ENCODE measurements at regions not wholly inside any gene's neighbourhood (a gene's known extent, or its start where the extent isn't known, plus 50 kb on each side); places are given as distances from the start of the nearest gene placed in this dataset.

GRCh38 chr16:6603780-6604325, 728.8 kb upstream of the RBFOX1 start:
- CTCF ChIA-PET, result no interaction called here
- no peak for DNase-seq (ENCODE audit: extremely low spot score)
- POLR2A ChIA-PET, result no interaction called here
- TF ChIP-seq, protein P1, sequence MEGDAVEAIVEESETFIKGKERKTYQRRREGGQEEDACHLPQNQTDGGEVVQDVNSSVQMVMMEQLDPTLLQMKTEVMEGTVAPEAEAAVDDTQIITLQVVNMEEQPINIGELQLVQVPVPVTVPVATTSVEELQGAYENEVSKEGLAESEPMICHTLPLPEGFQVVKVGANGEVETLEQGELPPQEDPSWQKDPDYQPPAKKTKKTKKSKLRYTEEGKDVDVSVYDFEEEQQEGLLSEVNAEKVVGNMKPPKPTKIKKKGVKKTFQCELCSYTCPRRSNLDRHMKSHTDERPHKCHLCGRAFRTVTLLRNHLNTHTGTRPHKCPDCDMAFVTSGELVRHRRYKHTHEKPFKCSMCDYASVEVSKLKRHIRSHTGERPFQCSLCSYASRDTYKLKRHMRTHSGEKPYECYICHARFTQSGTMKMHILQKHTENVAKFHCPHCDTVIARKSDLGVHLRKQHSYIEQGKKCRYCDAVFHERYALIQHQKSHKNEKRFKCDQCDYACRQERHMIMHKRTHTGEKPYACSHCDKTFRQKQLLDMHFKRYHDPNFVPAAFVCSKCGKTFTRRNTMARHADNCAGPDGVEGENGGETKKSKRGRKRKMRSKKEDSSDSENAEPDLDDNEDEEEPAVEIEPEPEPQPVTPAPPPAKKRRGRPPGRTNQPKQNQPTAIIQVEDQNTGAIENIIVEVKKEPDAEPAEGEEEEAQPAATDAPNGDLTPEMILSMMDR (IDR thresholded peaks at IDR 0.05; ENCODE audit: control extremely low read depth, extremely low read depth, low read depth, missing control alignments), result no peak

DNA sequence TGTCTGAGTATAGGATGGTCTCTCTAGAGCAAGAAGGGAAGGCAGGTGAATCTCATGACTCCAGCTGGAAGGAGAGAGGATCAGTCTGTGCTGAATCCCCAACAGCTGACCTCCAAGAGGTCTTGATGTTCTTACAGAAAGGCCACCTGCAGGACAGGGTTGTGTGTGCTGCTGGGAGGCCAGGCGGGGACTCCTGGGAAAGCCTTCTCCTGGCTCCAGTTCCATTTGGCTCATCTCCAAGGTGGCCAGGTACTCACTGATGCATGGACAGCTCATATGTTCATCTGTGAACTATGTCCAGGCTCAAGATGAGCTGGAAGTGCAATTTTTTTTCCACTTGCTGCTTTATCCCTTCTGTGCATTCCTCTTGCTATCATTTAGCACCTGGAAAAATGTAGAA, 730.2 kb upstream of the RBFOX1 start:
- no peak for DNase-seq (ENCODE audit: extremely low spot score)
- TF ChIP-seq, protein P1 (IDR thresholded peaks at IDR 0.05; ENCODE audit: control extremely low read depth, extremely low read depth, low read depth, missing control alignments), result no peak
- CTCF ChIA-PET, result no interaction called here
- POLR2A ChIA-PET, result no interaction called here

DNA sequence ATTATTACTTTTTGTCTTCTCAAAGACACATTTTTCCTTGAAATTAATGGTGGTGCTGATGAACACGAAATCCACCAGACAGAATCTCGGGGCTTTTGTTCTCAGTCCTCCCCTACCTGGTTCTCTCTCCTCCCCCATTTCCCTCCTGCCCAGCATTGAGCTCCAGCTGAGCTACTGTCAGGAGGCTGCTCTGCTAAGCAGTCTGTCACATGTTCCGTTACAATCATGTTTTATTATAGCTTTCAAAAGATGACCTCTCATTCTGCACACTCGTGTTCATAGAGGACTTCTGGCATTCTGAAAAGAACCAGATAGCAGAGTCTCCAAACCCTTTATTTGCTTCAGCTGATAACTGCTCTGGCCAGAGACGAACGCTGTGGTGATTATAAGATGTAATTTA, 732.5 kb upstream of the RBFOX1 start:
- ChIA-PET CTCF (no interaction called here), POLR2A (no interaction called here)
- TF ChIP-seq, protein P1 (IDR thresholded peaks at IDR 0.05; ENCODE audit: control extremely low read depth, extremely low read depth, low read depth, missing control alignments), result no peak
- DNase-seq (ENCODE audit: extremely low spot score), result no peak

DNA sequence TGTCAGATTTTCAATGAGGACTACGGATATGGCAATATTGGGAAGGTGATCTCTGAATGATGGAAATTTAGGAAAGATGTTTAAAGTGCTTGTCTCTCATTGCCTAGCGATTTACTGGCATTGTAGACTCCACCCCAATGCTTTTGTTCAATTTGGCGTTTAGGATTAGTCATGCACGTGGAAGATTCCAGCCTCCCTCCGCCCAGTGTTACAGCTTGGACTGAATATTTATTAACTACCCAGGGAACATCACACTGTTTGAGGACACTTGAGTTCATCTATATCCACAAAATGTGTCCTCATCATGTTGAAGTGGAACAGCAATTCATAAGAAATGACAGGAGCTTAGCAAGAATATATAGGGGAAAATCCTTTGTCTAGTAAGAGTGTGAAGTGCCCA, 738.8 kb upstream of the RBFOX1 start:
- DNase-seq (ENCODE audit: extremely low spot score), result no peak
- ChIA-PET CTCF (no interaction called here), POLR2A (no interaction called here)
- TF ChIP-seq, protein P1 (IDR thresholded peaks at IDR 0.05; ENCODE audit: control extremely low read depth, extremely low read depth, low read depth, missing control alignments), result no peak

DNA sequence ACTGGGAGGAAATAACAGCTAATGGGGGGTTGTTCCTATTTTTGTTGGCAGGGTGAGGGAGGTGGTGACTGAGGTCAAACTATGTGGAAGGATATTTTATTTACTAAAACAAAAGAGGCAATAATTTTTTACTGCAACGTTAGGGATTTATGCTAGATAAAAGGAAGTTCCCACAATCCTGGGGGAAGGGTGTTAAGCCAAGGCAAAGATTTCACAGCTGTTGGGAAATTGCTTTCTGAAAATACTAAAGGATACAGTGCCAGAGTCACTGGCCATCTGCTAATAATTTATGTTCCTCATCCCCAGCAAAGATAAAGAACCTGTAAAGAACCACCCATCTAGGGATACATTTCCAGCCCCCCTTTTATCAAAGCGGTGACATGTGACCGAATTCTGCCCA, 756.0 kb upstream of the RBFOX1 start:
- POLR2A ChIA-PET, result no interaction called here
- CTCF ChIA-PET, result no interaction called here
- DNase-seq (ENCODE audit: extremely low spot score), result no peak
- TF ChIP-seq, protein P1 (IDR thresholded peaks at IDR 0.05; ENCODE audit: control extremely low read depth, extremely low read depth, low read depth, missing control alignments), result no peak

- TF ChIP-seq, protein P1 (IDR thresholded peaks at IDR 0.05; ENCODE audit: control extremely low read depth, extremely low read depth, low read depth, missing control alignments), result no peak
- POLR2A ChIA-PET, result no interaction called here
- CTCF ChIA-PET, result no interaction called here
- DNase-seq (ENCODE audit: extremely low spot score), result no peak
Measured at GRCh38 chr16:6576113-6576512, 756.5 kb upstream of the RBFOX1 start.

DNA sequence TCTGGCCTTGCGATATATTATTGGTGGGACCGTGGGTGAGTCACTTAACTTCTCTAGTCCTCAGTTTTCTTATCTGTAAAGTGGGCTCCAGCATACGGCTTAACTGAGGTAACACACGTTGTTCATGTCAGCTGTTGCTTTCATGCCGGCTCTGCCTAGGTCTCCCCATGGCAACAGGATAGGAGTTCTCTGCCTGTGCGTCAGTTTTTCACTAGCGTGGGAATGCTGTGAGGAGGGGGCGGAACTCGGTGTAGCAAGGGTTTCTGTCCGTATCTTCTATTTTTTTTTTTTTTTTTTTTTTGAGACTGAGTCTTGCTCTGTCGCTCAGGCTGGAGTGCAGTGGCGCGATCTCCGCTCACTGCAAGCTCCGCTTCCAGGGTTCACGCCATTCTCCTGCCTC, 758.5 kb upstream of the RBFOX1 start:
- ChIA-PET POLR2A (no interaction called here), CTCF (no interaction called here)
- TF ChIP-seq, protein P1 (IDR thresholded peaks at IDR 0.05; ENCODE audit: control extremely low read depth, extremely low read depth, low read depth, missing control alignments), result no peak

More for the DNA sequence above, 758.5 kb upstream of the RBFOX1 start:
- DNase-seq (ENCODE audit: extremely low spot score), result no peak
